Ishikawa (cell line): ENCODE measurements at regions not wholly inside any gene's neighbourhood (a gene's known extent, or its start where the extent isn't known, plus 50 kb on each side); places are given as distances from the start of the nearest gene placed in this dataset.

ENCODE experiments used
- CREB1 ChIP-seq: IDR thresholded peaks from 2 replicates; pipeline ENCODE4 v1.6.1; 2012; ENCODE audit warnings: low read depth
- EGR1 ChIP-seq: IDR thresholded peaks from 2 replicates; pipeline ENCODE4 v1.6.1; 2012
- EP300 ChIP-seq: IDR thresholded peaks from 2 replicates; pipeline ENCODE4 v1.6.1; 2012; ENCODE audit warnings: borderline replicate concordance
- FOXM1 ChIP-seq: IDR thresholded peaks from 2 replicates; pipeline ENCODE4 v1.6.1; 2012; ENCODE audit warnings: low read depth, borderline replicate concordance
- MAX ChIP-seq: IDR thresholded peaks from 2 replicates; pipeline ENCODE4 v1.6.1; 2012
- NFIC ChIP-seq: IDR thresholded peaks from 2 replicates; pipeline ENCODE4 v1.6.1; 2012
- RAD21 ChIP-seq: IDR thresholded peaks from 2 replicates; pipeline ENCODE4 v1.6.1; 2012; ENCODE audit warnings: low read depth
- REST ChIP-seq: IDR thresholded peaks from 2 replicates; pipeline ENCODE4 v1.6.1; 2012; ENCODE audit warnings: low read depth, mild to moderate bottlenecking
- TAF1 ChIP-seq: IDR thresholded peaks from 2 replicates; pipeline ENCODE4 v1.6.1; 2012; ENCODE audit warnings: low read depth, mild to moderate bottlenecking
- TCF12 ChIP-seq: IDR thresholded peaks from 2 replicates; pipeline ENCODE4 v1.6.1; 2012; ENCODE audit warnings: low read depth
- TEAD4 ChIP-seq: IDR thresholded peaks from 2 replicates; pipeline ENCODE4 v1.6.1; 2012
- USF1 ChIP-seq: IDR thresholded peaks from 2 replicates; pipeline ENCODE4 v1.6.1; 2012
- YY1 ChIP-seq: IDR thresholded peaks from 2 replicates; pipeline ENCODE4 v1.6.1; 2012; ENCODE audit warnings: low read depth
- ZBTB7A ChIP-seq: IDR thresholded peaks from 2 replicates; pipeline ENCODE4 v1.6.1; 2012; ENCODE audit warnings: low read depth

- TF ChIP-seq YY1 (no peak), USF1 (no peak), FOXM1 (no peak), EP300 (no peak), TEAD4 (no peak), TAF1 (no peak), CREB1 (no peak), MAX (no peak), EGR1 (no peak), RAD21 (no peak), NFIC (no peak), TCF12 (no peak), REST (no peak), ZBTB7A (no peak)
Observed at GRCh38 chr18:44039216-44039615, 641.5 kb upstream of the SETBP1 start.
